Kidney epithelial cell (primary cell): ENCODE measurements at regions not wholly inside any gene's neighbourhood (a gene's known extent, or its start where the extent isn't known, plus 50 kb on each side); places are given as distances from the start of the nearest gene placed in this dataset.

Experiments used
- DNase-seq: peaks from one replicate; pipeline ENCODE4 v3.0.0-alpha.2; 2010; ENCODE audit warnings: low read depth
- H3K27me3 ChIP-seq: 2 replicates; pipeline ENCODE4 v1.6.0; 2011; ENCODE audit warnings: low read length; ENCODE audit not compliant: control insufficient read depth, insufficient read depth
- H3K36me3 ChIP-seq: 2 replicates; pipeline ENCODE4 v1.5.1; 2011; ENCODE audit warnings: low read length; ENCODE audit not compliant: control insufficient read depth, insufficient read depth
- H3K4me3 ChIP-seq: 2 replicates; pipeline ENCODE4 v1.5.1; 2011; ENCODE audit warnings: low read depth, mild to moderate bottlenecking, control low read depth, low read length
- TF ChIP-seq, protein P1 (sequence below): IDR thresholded peaks from 2 replicates; pipeline ENCODE4 v1.5.1; 2011; ENCODE audit warnings: mild to moderate bottlenecking, moderate library complexity, low read length, control low read depth, inconsistent platforms; ENCODE audit not compliant: insufficient read depth, poor library complexity, severe bottlenecking

DNA sequence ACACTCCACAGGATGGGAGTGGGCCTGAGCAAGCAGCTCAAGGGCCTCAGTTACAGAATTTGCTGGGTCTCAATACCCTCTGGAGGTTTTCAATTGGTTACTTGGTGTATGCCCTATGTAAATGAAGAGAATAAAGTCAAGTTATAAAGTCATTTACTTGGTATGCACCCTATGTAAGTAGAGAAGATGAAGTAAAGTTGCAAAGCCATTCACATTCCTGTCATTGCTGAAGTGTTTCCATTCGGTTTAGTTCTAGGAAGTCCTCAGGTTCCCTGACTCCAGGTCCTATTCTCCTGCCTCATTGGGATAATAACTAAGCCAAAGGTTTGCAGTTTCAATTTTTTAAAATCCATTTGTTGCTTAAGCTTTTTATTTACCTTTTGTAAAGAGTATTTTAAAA is 272.6 kb upstream of the NPSR1 start:
- no peaks in the 10 kb centered on the region for H3K36me3 ChIP-seq
- DNase-seq: peak; percentile 1
- TF ChIP-seq, protein P1, sequence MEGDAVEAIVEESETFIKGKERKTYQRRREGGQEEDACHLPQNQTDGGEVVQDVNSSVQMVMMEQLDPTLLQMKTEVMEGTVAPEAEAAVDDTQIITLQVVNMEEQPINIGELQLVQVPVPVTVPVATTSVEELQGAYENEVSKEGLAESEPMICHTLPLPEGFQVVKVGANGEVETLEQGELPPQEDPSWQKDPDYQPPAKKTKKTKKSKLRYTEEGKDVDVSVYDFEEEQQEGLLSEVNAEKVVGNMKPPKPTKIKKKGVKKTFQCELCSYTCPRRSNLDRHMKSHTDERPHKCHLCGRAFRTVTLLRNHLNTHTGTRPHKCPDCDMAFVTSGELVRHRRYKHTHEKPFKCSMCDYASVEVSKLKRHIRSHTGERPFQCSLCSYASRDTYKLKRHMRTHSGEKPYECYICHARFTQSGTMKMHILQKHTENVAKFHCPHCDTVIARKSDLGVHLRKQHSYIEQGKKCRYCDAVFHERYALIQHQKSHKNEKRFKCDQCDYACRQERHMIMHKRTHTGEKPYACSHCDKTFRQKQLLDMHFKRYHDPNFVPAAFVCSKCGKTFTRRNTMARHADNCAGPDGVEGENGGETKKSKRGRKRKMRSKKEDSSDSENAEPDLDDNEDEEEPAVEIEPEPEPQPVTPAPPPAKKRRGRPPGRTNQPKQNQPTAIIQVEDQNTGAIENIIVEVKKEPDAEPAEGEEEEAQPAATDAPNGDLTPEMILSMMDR: no peak
- H3K27me3 ChIP-seq: no peaks in the 10 kb centered on the region
- no peak overlapping the region for H3K4me3 ChIP-seq

DNA sequence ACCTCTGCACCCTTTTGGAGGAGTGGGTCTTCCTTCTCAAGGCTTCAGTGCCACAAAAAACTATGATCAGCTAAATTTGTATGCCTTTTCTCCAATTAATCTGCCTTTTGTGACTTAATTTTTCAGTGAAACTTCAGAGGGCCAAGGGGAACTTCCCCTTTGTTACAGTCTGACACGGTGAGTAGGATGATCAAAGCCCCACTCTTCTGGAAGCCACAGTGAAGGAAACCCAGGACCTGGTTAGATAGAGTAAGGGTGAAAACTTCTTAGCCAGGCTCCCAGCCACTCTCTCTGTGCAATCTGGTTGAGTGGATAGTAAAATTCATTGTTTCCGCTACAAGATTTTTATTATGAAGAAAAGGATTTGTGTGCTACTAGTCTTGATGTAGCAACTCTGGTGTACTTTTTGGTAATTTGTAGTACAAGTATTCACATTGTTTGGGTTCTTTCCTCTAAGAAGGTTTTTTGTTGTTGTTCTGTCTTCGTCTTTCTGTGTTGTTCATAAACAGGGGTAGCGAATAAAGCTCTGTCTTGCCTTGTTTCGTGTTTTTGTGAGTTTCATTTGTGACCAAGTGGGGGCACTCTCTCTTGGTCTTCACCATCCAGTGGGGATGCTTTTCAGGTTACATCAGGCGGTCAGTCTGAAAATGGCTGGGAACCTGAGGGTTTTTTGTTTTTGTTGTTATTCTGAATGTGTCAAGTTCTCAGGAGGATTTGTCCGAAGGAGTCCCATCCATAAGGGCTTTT is 268.5 kb upstream of the NPSR1 start:
- Histone ChIP-seq H3K27me3 (no peaks in the 10 kb centered on the region), H3K36me3 (no peaks in the 10 kb centered on the region), H3K4me3 (no peak overlapping the region)
- TF ChIP-seq, protein P1: no peak
- no peak for DNase-seq

DNA sequence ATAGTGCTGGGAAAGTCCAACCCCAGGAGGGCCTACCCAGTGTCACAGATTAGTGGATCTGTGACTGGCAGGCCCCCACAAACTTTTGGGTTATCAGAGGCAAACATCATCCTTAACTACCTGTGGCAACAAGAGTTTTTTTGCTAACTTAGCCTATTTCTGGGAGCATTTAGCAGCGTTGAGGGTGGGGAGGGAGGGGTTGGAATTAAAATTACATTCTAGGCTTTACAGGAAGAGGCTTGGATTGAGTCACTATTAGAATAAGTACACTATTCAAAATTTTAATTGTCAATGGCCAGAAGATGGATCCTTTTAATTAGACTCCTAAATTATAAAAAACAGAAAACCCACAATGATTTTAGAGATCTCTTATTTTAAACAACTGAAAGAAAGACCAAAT is 267.9 kb upstream of the NPSR1 start:
- H3K4me3 ChIP-seq: no peak overlapping the region
- no peaks in the 10 kb centered on the region for H3K36me3 ChIP-seq
- no peak for DNase-seq
- H3K27me3 ChIP-seq: no peaks in the 10 kb centered on the region
- TF ChIP-seq, protein P1: no peak

DNA sequence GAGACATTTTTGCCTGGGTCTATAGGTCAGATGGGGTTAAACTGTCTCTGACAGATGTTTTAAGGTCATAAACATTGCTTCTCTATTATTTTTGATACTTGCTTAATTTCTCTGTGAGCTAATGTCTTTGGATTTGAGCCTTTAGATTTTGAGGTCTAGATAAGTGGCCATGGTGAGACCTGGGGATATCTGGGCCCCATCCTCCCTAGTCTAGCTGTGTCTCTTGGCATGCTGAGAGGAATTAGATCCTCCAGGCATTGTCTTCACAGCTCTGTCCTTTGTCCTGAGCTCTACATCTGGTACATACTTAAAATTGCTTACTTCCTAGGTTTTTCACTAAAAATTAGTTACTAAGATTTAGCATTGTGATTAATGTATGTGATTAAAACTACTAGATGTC is 265.0 kb upstream of the NPSR1 start:
- no peak overlapping the region for H3K4me3 ChIP-seq
- H3K27me3 ChIP-seq: no peaks in the 10 kb centered on the region
- no peaks in the 10 kb centered on the region for H3K36me3 ChIP-seq
- DNase-seq: no peak
- TF ChIP-seq, protein P1: no peak

DNA sequence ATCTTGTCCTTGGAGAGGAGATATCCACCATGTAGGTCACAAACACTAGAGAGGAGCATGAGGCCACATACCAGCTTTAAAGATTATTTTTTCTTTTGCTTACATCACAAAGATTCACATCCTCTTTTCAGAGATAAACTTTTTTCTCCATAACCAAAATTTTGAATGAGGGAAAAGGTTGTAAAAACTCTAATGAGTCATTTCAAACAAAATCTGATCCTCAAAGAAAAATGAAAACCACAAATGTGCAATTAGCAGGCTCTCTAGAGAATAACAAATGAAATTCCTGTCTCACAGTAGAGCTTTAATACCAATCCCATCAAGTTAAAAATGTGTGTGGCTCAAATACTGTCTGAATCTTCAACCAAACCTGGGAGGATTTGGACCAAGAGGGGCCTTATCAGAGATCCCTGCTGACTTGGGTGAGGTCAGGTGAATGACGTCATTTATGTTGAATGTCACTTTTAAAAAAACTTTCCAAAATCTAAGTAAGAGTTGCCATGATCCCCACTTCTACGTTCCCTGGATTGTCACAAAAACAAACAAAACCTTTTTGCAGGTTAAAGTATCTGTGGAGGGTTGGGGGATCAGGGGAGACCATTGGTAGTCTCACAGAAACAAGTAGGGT is 261.5 kb upstream of the NPSR1 start:
- Histone ChIP-seq H3K27me3 (no peaks in the 10 kb centered on the region), H3K4me3 (no peak overlapping the region), H3K36me3 (no peaks in the 10 kb centered on the region)
- TF ChIP-seq, protein P1: no peak
- no peak for DNase-seq

DNA sequence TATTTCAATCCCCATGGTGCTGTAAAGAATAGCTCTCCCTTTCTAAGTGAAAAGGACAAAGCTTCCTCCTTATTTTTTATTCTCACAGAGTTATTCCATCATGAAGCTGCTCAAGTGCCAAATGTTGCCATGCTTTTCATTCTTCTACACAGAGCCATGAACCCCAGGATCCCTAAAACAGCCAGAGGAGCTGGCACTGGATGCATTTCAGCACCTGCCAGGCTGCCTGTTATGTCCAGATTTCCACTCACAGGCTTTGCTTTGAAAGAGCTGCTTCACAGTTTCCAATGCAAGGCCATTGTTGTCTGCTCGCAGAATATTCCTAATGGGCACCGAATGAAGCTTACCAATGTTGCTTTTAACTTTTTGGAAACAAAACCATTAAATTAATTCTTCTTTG is 256.2 kb upstream of the NPSR1 start:
- Histone ChIP-seq H3K4me3 (no peak overlapping the region), H3K27me3 (no peaks in the 10 kb centered on the region), H3K36me3 (no peaks in the 10 kb centered on the region)
- no peak for DNase-seq
- TF ChIP-seq, protein P1: no peak
